Endothelial cell of umbilical vein (primary cell): ENCODE measurements at regions not wholly inside any gene's neighbourhood (a gene's known extent, or its start where the extent isn't known, plus 50 kb on each side); places are given as distances from the start of the nearest gene placed in this dataset.

Experiments used
- BruUV-seq: library from RNA; stranded (reverse); fragments of 400-500 nt; replicated peaks from 2 replicates; lab custom pipeline; 2021; lab: Mats Ljungman, UMichigan
- CTCF ChIA-PET: fragments of 300-600, 350-600 bp; sonication (Branson Sonifier 250); formaldehyde crosslinking; loops from one replicate; lab custom pipeline; 2021; ENCODE audit warnings: antibody characterized with exemption, inconsistent platforms; lab: Charles Lee
- POLR2A ChIA-PET: fragments of 300-600, 350-600 bp; sonication (Branson Sonifier 250); formaldehyde crosslinking; loops from one replicate; lab custom pipeline; 2021; ENCODE audit warnings: antibody characterized with exemption, inconsistent platforms; lab: Charles Lee
- DNase-seq: peaks from one replicate; pipeline ENCODE4 v3.0.0-alpha.2; 2011; ENCODE audit warnings: low read depth, low spot score
- FAIRE-seq: peaks from 2 replicates; lab custom pipeline; 2011; peaks lifted over from hg19 to GRCh38; lab: Jason Lieb, UNC
- H2AFZ ChIP-seq: 2 replicates; pipeline ENCODE4 v1.6.0; 2012; ENCODE audit warnings: low read depth, low read length, control low read depth, inconsistent platforms
- H3K27ac ChIP-seq: 2 replicates; pipeline ENCODE4 v1.5.1; 2011; ENCODE audit warnings: low read depth, mild to moderate bottlenecking, control low read depth, low read length, moderate library complexity; ENCODE audit not compliant: insufficient read depth
- H3K27me3 ChIP-seq, 2 experiments: 2 replicates each; pipeline versions ENCODE4 v1.6.0 to v1.6.1; 2011; ENCODE audit warnings: low read length in 2 of 2, mixed read lengths in 1 of 2; ENCODE audit not compliant: control insufficient read depth in 2 of 2, insufficient read depth in 2 of 2
- H3K36me3 ChIP-seq, 2 experiments: 2 replicates in 1 of 2; 3 replicates in 1 of 2; pipeline ENCODE4 v1.5.1; 2011; ENCODE audit warnings: low read length in 2 of 2, mild to moderate bottlenecking in 1 of 2, moderate library complexity in 1 of 2; ENCODE audit not compliant: control insufficient read depth in 2 of 2, insufficient read depth in 2 of 2; ENCODE audit errors: extremely low read depth in 1 of 2
- H3K4me1 ChIP-seq: 3 replicates; pipeline ENCODE4 v1.5.1; 2011; ENCODE audit warnings: mild to moderate bottlenecking, low read length; ENCODE audit not compliant: control insufficient read depth, insufficient read depth; ENCODE audit errors: extremely low read depth
- H3K4me2 ChIP-seq: 2 replicates; pipeline ENCODE4 v1.6.1; 2011; ENCODE audit warnings: low read length, control low read depth, mixed read lengths; ENCODE audit not compliant: insufficient read depth
- H3K4me3 ChIP-seq, 3 experiments: fragments of 200-600 bp in 1 of 3; sonication (generic), shearing (Covaris generic) in 1 of 3; replicated peaks in 1 of 3; 2 replicates each; pipeline ENCODE4 v1.5.1; 2011 to 2016; ENCODE audit warnings: control low read depth in 3 of 3, low read length in 3 of 3, mild to moderate bottlenecking in 2 of 3, inconsistent platforms in 1 of 3, low read depth in 1 of 3, moderate library complexity in 1 of 3; ENCODE audit not compliant: insufficient read depth in 1 of 3
- H3K79me2 ChIP-seq: 2 replicates; pipeline ENCODE4 v1.6.0; 2012; ENCODE audit warnings: low read length, inconsistent platforms; ENCODE audit not compliant: control insufficient read depth, insufficient read depth
- H3K9ac ChIP-seq: replicated peaks from 2 replicates; pipeline ENCODE3; 2011; ENCODE audit warnings: low read length, control low read depth; ENCODE audit not compliant: insufficient read depth; ENCODE audit errors: extremely low read depth
- H3K9me1 ChIP-seq: replicated peaks from 3 replicates; pipeline ENCODE4 v1.6.0; 2011; ENCODE audit warnings: mild to moderate bottlenecking, low read length; ENCODE audit not compliant: control insufficient read depth, insufficient read depth; ENCODE audit errors: extremely low read depth
- H3K9me3 ChIP-seq: replicated peaks from 2 replicates; pipeline ENCODE4 v1.5.1; 2012; ENCODE audit warnings: low read length, inconsistent platforms; ENCODE audit not compliant: control insufficient read depth, insufficient read depth
- H4K20me1 ChIP-seq: replicated peaks from 2 replicates; pipeline ENCODE3; 2011; ENCODE audit warnings: mild to moderate bottlenecking, low read length; ENCODE audit not compliant: control insufficient read depth, insufficient read depth; ENCODE audit errors: extremely low read depth
- CTCF ChIP-seq, 2 donors: IDR thresholded peaks; 1 replicate in 1 of 2; 2 replicates in 1 of 2; pipeline ENCODE4 v1.5.1; 2011; ENCODE audit warnings: low read length in 2 of 2, mild to moderate bottlenecking in 2 of 2, moderate library complexity in 2 of 2, control low read depth in 1 of 2, inconsistent platforms in 1 of 2, low read depth in 1 of 2; ENCODE audit not compliant: insufficient read depth in 1 of 2; ENCODE audit errors: extremely low read depth in 1 of 2
- EZH2 ChIP-seq: IDR thresholded peaks from 2 replicates; pipeline ENCODE4 v1.6.1; 2012; ENCODE audit warnings: borderline replicate concordance, low read depth, mild to moderate bottlenecking, moderate library complexity, low read length, inconsistent platforms; ENCODE audit not compliant: severe bottlenecking
- FOS ChIP-seq: IDR thresholded peaks from 2 replicates; pipeline ENCODE4 v1.6.1; 2011; ENCODE audit warnings: mild to moderate bottlenecking, low read length, moderate library complexity, borderline replicate concordance; ENCODE audit not compliant: insufficient read depth
- GATA2 ChIP-seq: IDR thresholded peaks from 2 replicates; pipeline ENCODE4 v1.7.0; 2011; ENCODE audit warnings: low read depth, mild to moderate bottlenecking, moderate library complexity, mixed read lengths, low read length; ENCODE audit not compliant: insufficient read length, insufficient read depth
- JUN ChIP-seq: IDR thresholded peaks from 2 replicates; pipeline ENCODE4 v1.6.1; 2011; ENCODE audit warnings: borderline replicate concordance, low read depth; ENCODE audit not compliant: insufficient read length, insufficient read depth
- MAX ChIP-seq: IDR thresholded peaks from 2 replicates; pipeline ENCODE4 v1.6.1; 2011; ENCODE audit not compliant: insufficient read depth, insufficient read length
- MYC ChIP-seq: IDR thresholded peaks from one replicate; pipeline ENCODE4 v1.6.1; 2011; ENCODE audit warnings: mild to moderate bottlenecking, low read depth, low read length
- POLR2A ChIP-seq: IDR thresholded peaks from 2 replicates; pipeline ENCODE4 v1.6.1; 2012; ENCODE audit warnings: low read depth, mild to moderate bottlenecking, control low read depth, low read length
- POLR2AphosphoS5 ChIP-seq: IDR thresholded peaks from 2 replicates; pipeline ENCODE4 v1.6.1; 2012; ENCODE audit warnings: low read depth, mild to moderate bottlenecking, control low read depth, low read length, moderate library complexity; ENCODE audit not compliant: insufficient read depth
- dilution Hi-C: fragments of 300-500 bp; cut with MboI; formaldehyde crosslinking; loops from one replicate; pipeline ENCODE4 v1.15.0; 2019; ENCODE audit warnings: low sequenced_read_pairs; ENCODE audit not compliant: extremely low pct_ligation_motif_present
- intact Hi-C: fragments of 100-400 bp; cut with micrococcal nuclease; formaldehyde crosslinking; loops from one replicate; pipeline ENCODE4 v1.10.0; 2022

- BruUV-seq, result no TSS peak
- H3K4me1 ChIP-seq, result no peaks in the 10 kb centered on the region
- no peaks in the 10 kb centered on the region for H4K20me1 ChIP-seq
- intact Hi-C loops, result no loop called here
- H3K9ac ChIP-seq, result no peak overlapping the region
- H3K4me2 ChIP-seq, result no peak overlapping the region
- FAIRE-seq, result no peak
- H2AFZ ChIP-seq, result no peak overlapping the region
- H3K36me3 ChIP-seq, result no peaks in the 10 kb centered on the region
- TF ChIP-seq CTCF (IDR thresholded peaks at IDR 0.05; ENCODE audit: extremely low read depth in 1 of 2, insufficient read depth in 1 of 2, low read depth in 1 of 2, low read length in 2 of 2) (no peak), EZH2 (no peak), FOS (no peak), POLR2AphosphoS5 (no peak), POLR2A (no peak), JUN (no peak)
- DNase-seq, result no peak
- H3K9me3 ChIP-seq, result no peaks in the 10 kb centered on the region
- ChIA-PET CTCF (interaction anchor here (1.2 kb wide), 1 partner anchor 19 kb away, joined by 3 read pairs; no protein-coding TSS in a partner anchor), POLR2A (no interaction called here)
- no peaks in the 10 kb centered on the region for H3K79me2 ChIP-seq
- no peak overlapping the region for H3K4me3 ChIP-seq
- H3K27ac ChIP-seq, result no peak overlapping the region
- dilution Hi-C loops, result no loop called here
- H3K27me3 ChIP-seq, result no peaks in the 10 kb centered on the region
- no peaks in the 10 kb centered on the region for H3K9me1 ChIP-seq
Measured at GRCh38 chr6:155690820-155691219, 235.2 kb upstream of the NOX3 start.

GRCh38 chr6:155687645-155688044, 232.0 kb upstream of the NOX3 start:
- H3K4me2 ChIP-seq, result no peak overlapping the region
- no peaks in the 10 kb centered on the region for H3K9me1 ChIP-seq
- intact Hi-C loops, result no loop called here
- FAIRE-seq, result no peak
- peak; percentile 3 for DNase-seq
- H3K27me3 ChIP-seq, result no peaks in the 10 kb centered on the region
- H3K36me3 ChIP-seq, result no peaks in the 10 kb centered on the region
- H4K20me1 ChIP-seq, result no peaks in the 10 kb centered on the region
- no peak overlapping the region for H2AFZ ChIP-seq
- no peak for TF ChIP-seq EZH2
- no peak for TF ChIP-seq JUN
- TF ChIP-seq FOS, result no peak
- no peak for TF ChIP-seq CTCF (IDR thresholded peaks at IDR 0.05; ENCODE audit: extremely low read depth in 1 of 2, insufficient read depth in 1 of 2, low read depth in 1 of 2, low read length in 2 of 2)
- no peak for TF ChIP-seq POLR2A
- TF ChIP-seq MAX, result no peak
- no peak for TF ChIP-seq GATA2
- TF ChIP-seq POLR2AphosphoS5, result no peak
- TF ChIP-seq MYC, result no peak
- POLR2A ChIA-PET, result no interaction called here
- no peak overlapping the region for H3K4me3 ChIP-seq
- no peaks in the 10 kb centered on the region for H3K79me2 ChIP-seq
- no peaks in the 10 kb centered on the region for H3K4me1 ChIP-seq
- H3K9me3 ChIP-seq, result no peaks in the 10 kb centered on the region
- dilution Hi-C loops, result no loop called here
- H3K9ac ChIP-seq, result no peak overlapping the region
- H3K27ac ChIP-seq, result no peak overlapping the region
- CTCF ChIA-PET, result no interaction called here
- BruUV-seq, result no TSS peak
